Tibial artery (tissue), 4 donors: ENCODE measurements at regions not wholly inside any gene's neighbourhood (a gene's known extent, or its start where the extent isn't known, plus 50 kb on each side); places are given as distances from the start of the nearest gene placed in this dataset.

Experiments
- DNase-seq, 2 donors: peaks; one replicate each; pipeline ENCODE4 v3.0.0-alpha.2; 2019
- H3K27ac ChIP-seq, 2 donors: fragments of 200-600 bp; sonication (generic) in 1 of 2; 1 replicate in 1 of 2; 2 replicates in 1 of 2; pipeline ENCODE4 v1.5.1; 2018 to 2019; ENCODE audit warnings: mild to moderate bottlenecking in 1 of 2
- H3K27me3 ChIP-seq, 2 donors: fragments of 200-600 bp; sonication (generic) in 1 of 2; one replicate each; pipeline versions ENCODE4 v1.5.1 to v1.6.0; 2016 to 2019
- H3K36me3 ChIP-seq, 3 donors: fragments of 200-600 bp; sonication (generic) in 2 of 3; one replicate each; pipeline ENCODE4 v1.5.1; 2016 to 2019; ENCODE audit warnings: mild to moderate bottlenecking in 2 of 3
- H3K4me1 ChIP-seq, 4 donors: fragments of 200-600 bp; sonication (generic) in 2 of 4; 1 replicate in 3 of 4; 2 replicates in 1 of 4; pipeline ENCODE4 v1.5.1; 2016 to 2019
- H3K4me3 ChIP-seq, 2 donors: fragments of 200-600 bp; sonication (generic) in 1 of 2; 1 replicate in 1 of 2; 2 replicates in 1 of 2; pipeline ENCODE4 v1.5.1; 2018 to 2019; ENCODE audit warnings: mild to moderate bottlenecking in 2 of 2
- H3K9me3 ChIP-seq, 3 donors: fragments of 200-600 bp; sonication (generic) in 1 of 3; one replicate each; pipeline ENCODE4 v1.5.1; 2016 to 2019
- CTCF ChIP-seq, 2 experiments: fragments of 200-600 bp in 1 of 2; fragments of 450-650 bp in 1 of 2; IDR thresholded peaks; one replicate each; pipeline ENCODE4 v1.5.1; 2017 to 2019; ENCODE audit warnings: antibody characterized with exemption in 2 of 2, mild to moderate bottlenecking in 1 of 2, moderate library complexity in 1 of 2
- intact Hi-C: fragments of 100-400 bp; cut with DNase I; formaldehyde crosslinking; loops from one replicate; pipeline ENCODE4 v1.15.0; 2023; ENCODE audit warnings: low total_unique reads

GRCh38 chr12:86456241-86456640 is 200.1 kb upstream of the MGAT4C start:
- H3K4me3 ChIP-seq: no peak overlapping the region
- no peak for TF ChIP-seq CTCF (IDR thresholded peaks at IDR 0.05)
- no peak overlapping the region for H3K27ac ChIP-seq
- H3K9me3 ChIP-seq: no peaks in the 10 kb centered on the region
- no peaks in the 10 kb centered on the region for H3K36me3 ChIP-seq
- intact Hi-C loops: no loop called here
- no peaks in the 10 kb centered on the region for H3K27me3 ChIP-seq
- no peak for DNase-seq
- H3K4me1 ChIP-seq: no peaks in the 10 kb centered on the region

- intact Hi-C loops: no loop called here
- no peak for DNase-seq
- no peak overlapping the region for H3K27ac ChIP-seq
Measured at GRCh38 chr12:86445356-86445755, 189.2 kb upstream of the MGAT4C start.

DNA sequence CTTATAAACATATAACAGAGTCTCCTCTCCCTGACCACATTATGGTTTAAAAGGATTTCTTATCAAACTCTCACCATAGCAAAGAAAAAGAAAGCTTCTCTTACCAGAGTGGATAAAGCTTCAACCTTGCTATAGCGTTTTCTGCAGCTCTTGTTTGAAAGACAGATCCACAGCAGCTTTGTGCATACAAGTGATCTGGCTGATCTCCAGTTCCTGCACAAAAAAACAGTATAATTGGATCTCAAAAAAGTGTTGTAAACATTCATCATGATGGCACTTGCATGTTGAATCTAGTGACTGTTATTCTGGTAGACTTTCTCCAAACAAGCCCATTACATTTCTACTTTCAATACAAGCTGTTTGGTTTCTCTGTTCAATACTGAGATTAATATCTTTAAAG is 178.9 kb upstream of the MGAT4C start:
- no peak for TF ChIP-seq CTCF (IDR thresholded peaks at IDR 0.05)
- Histone ChIP-seq H3K27ac (no peak overlapping the region), H3K4me3 (no peak overlapping the region)

More at GRCh38 chr12:86445356-86445755, 189.2 kb upstream of the MGAT4C start:
- H3K9me3 ChIP-seq: no peaks in the 10 kb centered on the region
- H3K27me3 ChIP-seq: no peaks in the 10 kb centered on the region
- H3K4me3 ChIP-seq: no peak overlapping the region
- no peaks in the 10 kb centered on the region for H3K36me3 ChIP-seq
- no peak for TF ChIP-seq CTCF (IDR thresholded peaks at IDR 0.05)
- no peaks in the 10 kb centered on the region for H3K4me1 ChIP-seq

GRCh38 chr12:86429824-86430223 is 173.6 kb upstream of the MGAT4C start:
- Histone ChIP-seq H3K27me3 (no peaks in the 10 kb centered on the region), H3K9me3 (peaks cover 0 to 16% (median 0%) of the 10 kb centered on the region in 3 donors), H3K36me3 (no peaks in the 10 kb centered on the region), H3K4me3 (no peak overlapping the region), H3K4me1 (no peaks in the 10 kb centered on the region), H3K27ac (no peak overlapping the region)
- intact Hi-C loops: no loop called here
- DNase-seq: no peak
- TF ChIP-seq CTCF (IDR thresholded peaks at IDR 0.05): no peak

More for the DNA sequence above, 178.9 kb upstream of the MGAT4C start:
- intact Hi-C loops: no loop called here
- Histone ChIP-seq H3K4me1 (no peaks in the 10 kb centered on the region), H3K27me3 (no peaks in the 10 kb centered on the region), H3K36me3 (no peaks in the 10 kb centered on the region), H3K9me3 (peaks cover 0 to 12% (median 0%) of the 10 kb centered on the region in 3 donors)
- DNase-seq: no peak

- no peaks in the 10 kb centered on the region for H3K27me3 ChIP-seq
- peaks cover 0 to 10% (median 0%) of the 10 kb centered on the region in 4 donors for H3K4me1 ChIP-seq
- no peaks in the 10 kb centered on the region for H3K9me3 ChIP-seq
- H3K27ac ChIP-seq: no peak overlapping the region
- H3K36me3 ChIP-seq: no peaks in the 10 kb centered on the region
- DNase-seq: no peak
- intact Hi-C loops: no loop called here
- H3K4me3 ChIP-seq: no peak overlapping the region
- TF ChIP-seq CTCF (IDR thresholded peaks at IDR 0.05): no peak
Measured at GRCh38 chr12:86421333-86421732, 165.1 kb upstream of the MGAT4C start.

GRCh38 chr12:86414201-86414600 is 158.0 kb upstream of the MGAT4C start:
- Histone ChIP-seq H3K4me1 (peaks cover 0 to 10% (median 0%) of the 10 kb centered on the region in 4 donors), H3K27me3 (no peaks in the 10 kb centered on the region), H3K27ac (no peak overlapping the region), H3K36me3 (peaks cover 0 to 3% (median 0%) of the 10 kb centered on the region in 3 donors), H3K4me3 (no peak overlapping the region), H3K9me3 (peaks cover 0 to 10% (median 4%) of the 10 kb centered on the region in 3 donors)
- no peak for TF ChIP-seq CTCF (IDR thresholded peaks at IDR 0.05)
- no peak for DNase-seq
- intact Hi-C loops: no loop called here
